ENCODE measurements at regions not wholly inside any gene's neighbourhood (a gene's known extent, or its start where the extent isn't known, plus 50 kb on each side); places are given as distances from the start of the nearest gene placed in this dataset.

GRCh38 chr2:134197445-134197844 lies 56.4 kb upstream of the MGAT5 start:
- no peaks in the 10 kb centered on the region for H3K36me3 Mint-ChIP-seq (ENCODE audit: insufficient read depth, unreplicated experiment)
- Histone ChIP-seq H3K4me3 (ENCODE audit: low read depth, low read length) (no peak overlapping the region), H3K9me3 (no peaks in the 10 kb centered on the region), H3K4me1 (peaks cover 6% of the 10 kb centered on the region; the same call in 1 of the 2 replicates), H3K27me3 (replicated peaks; ENCODE audit: control insufficient read depth, insufficient read depth, low read length) (no peaks in the 10 kb centered on the region), H3K36me3 (ENCODE audit: control insufficient read depth, insufficient read depth, low read length) (no peaks in the 10 kb centered on the region; the same call in 1 of the 2 replicates)
- H3K4me3 Mint-ChIP-seq (ENCODE audit: unreplicated experiment), result no peak overlapping the region
- ChIA-PET POLR2A (no interaction called here), CTCF (no interaction called here)
- H3K9me3 Mint-ChIP-seq (ENCODE audit: unreplicated experiment), result peaks cover 2% of the 10 kb centered on the region
- no peak for DNase-seq
- BruUV-seq (replicated peaks), result no TSS peak
- intact Hi-C loops (cut with micrococcal nuclease; ENCODE audit: unreplicated experiment), result no loop called here
- peaks cover 5% of the 10 kb centered on the region for H3K4me1 Mint-ChIP-seq (ENCODE audit: low read depth, unreplicated experiment)
- no peak overlapping the region for H3K27ac Mint-ChIP-seq (ENCODE audit: unreplicated experiment)
- H3K27me3 Mint-ChIP-seq (ENCODE audit: insufficient read depth, unreplicated experiment), result no peaks in the 10 kb centered on the region
- no peak for TF ChIP-seq CTCF (IDR thresholded peaks at IDR 0.05; ENCODE audit: insufficient read depth in 1 of 2, low read depth in 1 of 2, low read length in 1 of 2, severe bottlenecking in 1 of 2, unreplicated experiment in 1 of 2)

DNA sequence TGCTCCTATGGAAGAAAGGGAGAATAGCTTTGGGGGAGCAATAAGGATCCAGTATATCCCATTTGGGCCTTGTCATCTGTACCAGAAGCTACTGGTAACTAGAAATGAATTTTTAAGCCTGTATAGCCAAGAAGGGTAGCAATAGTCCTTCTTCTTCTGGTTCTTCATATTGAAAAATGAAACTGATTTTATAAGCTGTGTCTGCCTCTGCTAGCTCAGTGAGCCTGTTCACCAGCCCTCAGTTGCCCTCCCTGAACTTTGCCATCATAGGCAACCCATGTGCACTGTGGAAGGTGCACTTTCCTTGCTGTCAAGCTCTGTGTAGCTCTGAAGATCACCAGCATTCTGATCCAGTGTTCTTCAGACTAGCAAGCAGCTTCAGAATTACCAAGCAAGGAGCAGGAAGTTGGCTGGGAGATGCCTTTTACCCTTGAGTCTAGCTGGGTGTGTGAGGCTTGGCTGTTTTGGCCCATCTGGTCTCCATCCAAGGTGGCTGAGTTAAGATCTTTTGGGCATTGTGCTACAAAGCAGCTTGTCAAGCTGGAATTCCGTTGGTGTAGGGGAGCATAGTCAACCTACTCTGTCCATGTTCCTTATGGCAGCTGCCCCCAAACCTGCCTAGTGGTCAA lies 55.8 kb upstream of the MGAT5 start:
- Histone ChIP-seq H3K4me1 (peaks cover 11% of the 10 kb centered on the region; the same call in 1 of the 2 replicates), H3K36me3 (ENCODE audit: control insufficient read depth, insufficient read depth, low read length) (no peaks in the 10 kb centered on the region; the same call in 1 of the 2 replicates), H3K4me3 (ENCODE audit: low read depth, low read length) (no peak overlapping the region), H3K9me3 (no peaks in the 10 kb centered on the region), H3K27me3 (replicated peaks; ENCODE audit: control insufficient read depth, insufficient read depth, low read length) (no peaks in the 10 kb centered on the region)
- Mint-ChIP-seq H3K4me1 (ENCODE audit: low read depth, unreplicated experiment) (peaks cover 5% of the 10 kb centered on the region), H3K27me3 (ENCODE audit: insufficient read depth, unreplicated experiment) (no peaks in the 10 kb centered on the region), H3K27ac (ENCODE audit: unreplicated experiment) (no peak overlapping the region), H3K9me3 (ENCODE audit: unreplicated experiment) (no peaks in the 10 kb centered on the region), H3K36me3 (ENCODE audit: insufficient read depth, unreplicated experiment) (no peaks in the 10 kb centered on the region), H3K4me3 (ENCODE audit: unreplicated experiment) (no peak overlapping the region)
- CTCF ChIA-PET, result no interaction called here
- no peak for DNase-seq
- BruUV-seq (replicated peaks), result no TSS peak
- intact Hi-C loops (cut with micrococcal nuclease; ENCODE audit: unreplicated experiment), result no loop called here
- POLR2A ChIA-PET, result no interaction called here
- no peak for TF ChIP-seq CTCF (IDR thresholded peaks at IDR 0.05; ENCODE audit: insufficient read depth in 1 of 2, low read depth in 1 of 2, low read length in 1 of 2, severe bottlenecking in 1 of 2, unreplicated experiment in 1 of 2)

- H3K9me3 Mint-ChIP-seq (ENCODE audit: unreplicated experiment), result no peaks in the 10 kb centered on the region
- ChIA-PET POLR2A (no interaction called here), CTCF (no interaction called here)
- H3K9me3 ChIP-seq, result no peaks in the 10 kb centered on the region
- H3K4me3 Mint-ChIP-seq (ENCODE audit: unreplicated experiment), result no peak overlapping the region
- no peak overlapping the region for H3K27ac Mint-ChIP-seq (ENCODE audit: unreplicated experiment)
- no peaks in the 10 kb centered on the region for H3K27me3 Mint-ChIP-seq (ENCODE audit: insufficient read depth, unreplicated experiment)
- H3K4me1 Mint-ChIP-seq (ENCODE audit: low read depth, unreplicated experiment), result peaks cover 5% of the 10 kb centered on the region
- no peak for DNase-seq
- no peaks in the 10 kb centered on the region for H3K36me3 ChIP-seq (ENCODE audit: control insufficient read depth, insufficient read depth, low read length)
- intact Hi-C loops (cut with micrococcal nuclease; ENCODE audit: unreplicated experiment), result no loop called here
- H3K4me1 ChIP-seq, result peaks cover 11% of the 10 kb centered on the region; the same call in 1 of the 2 replicates
- BruUV-seq (replicated peaks), result no TSS peak
- H3K27me3 ChIP-seq (replicated peaks; ENCODE audit: control insufficient read depth, insufficient read depth, low read length), result no peaks in the 10 kb centered on the region
- H3K36me3 Mint-ChIP-seq (ENCODE audit: insufficient read depth, unreplicated experiment), result no peaks in the 10 kb centered on the region
- H3K4me3 ChIP-seq (ENCODE audit: low read depth, low read length), result no peak overlapping the region
- no peak for TF ChIP-seq CTCF (IDR thresholded peaks at IDR 0.05; ENCODE audit: insufficient read depth in 1 of 2, low read depth in 1 of 2, low read length in 1 of 2, severe bottlenecking in 1 of 2, unreplicated experiment in 1 of 2)
These were observed 54.7 kb upstream of the MGAT5 start for GRCh38 chr2:134199123-134199522.
